ENCODE measurements at regions not wholly inside any gene's neighbourhood (a gene's known extent, or its start where the extent isn't known, plus 50 kb on each side); places are given as distances from the start of the nearest gene placed in this dataset.

- no peaks in the 10 kb centered on the region for H3K27me3 ChIP-seq
- H3K79me2 ChIP-seq, result no peaks in the 10 kb centered on the region
- no peak overlapping the region for H3K4me2 ChIP-seq
- no peaks in the 10 kb centered on the region for H3K9me2 ChIP-seq (replicated peaks; ENCODE audit: insufficient read depth)
- no peaks in the 10 kb centered on the region for H3K9me3 ChIP-seq (ENCODE audit: low read depth)
- H3K4me1 ChIP-seq (ENCODE audit: insufficient read depth), result no peaks in the 10 kb centered on the region
- no peak overlapping the region for H2AFZ ChIP-seq
- no peak for DNase-seq (ENCODE audit: low spot score)
- WGBS (ENCODE audit: low lambda C conversion rate, missing lambda C conversion rate), result 89% methylated on average over 6 of the region's 6 CpGs
- no peaks in the 10 kb centered on the region for H3K36me3 ChIP-seq (replicated peaks; ENCODE audit: insufficient read depth, low read depth)
- H3K4me3 ChIP-seq, result no peak overlapping the region
- TF ChIP-seq EZH2 (IDR thresholded peaks at IDR 0.05; ENCODE audit: borderline replicate concordance) (no peak), CTCF (IDR thresholded peaks at IDR 0.05; ENCODE audit: poor library complexity) (no peak), EZH2phosphoT487 (IDR thresholded peaks at IDR 0.05; ENCODE audit: low read depth, severe bottlenecking, unreplicated experiment) (no peak)
- no peaks in the 10 kb centered on the region for H4K20me1 ChIP-seq (ENCODE audit: insufficient read depth, poor library complexity, severe bottlenecking)
- H3K27ac ChIP-seq, result no peak overlapping the region
Observed at GRCh38 chr18:70758780-70759179, 469.9 kb downstream of the SOCS6 start.

GRCh38 chr18:70754486-70754885 lies 465.6 kb downstream of the SOCS6 start:
- no peak overlapping the region for H3K27ac ChIP-seq
- no peaks in the 10 kb centered on the region for H3K9me3 ChIP-seq (ENCODE audit: low read depth)
- H3K79me2 ChIP-seq, result no peaks in the 10 kb centered on the region
- 60% methylated on average over 1 of the region's 1 CpG for WGBS (ENCODE audit: low lambda C conversion rate, missing lambda C conversion rate)
- TF ChIP-seq EZH2phosphoT487 (IDR thresholded peaks at IDR 0.05; ENCODE audit: low read depth, severe bottlenecking, unreplicated experiment) (no peak), EZH2 (IDR thresholded peaks at IDR 0.05; ENCODE audit: borderline replicate concordance) (no peak), CTCF (IDR thresholded peaks at IDR 0.05; ENCODE audit: poor library complexity) (no peak)
- no peaks in the 10 kb centered on the region for H3K27me3 ChIP-seq
- no peak overlapping the region for H3K4me2 ChIP-seq
- DNase-seq (ENCODE audit: low spot score), result no peak
- H3K4me1 ChIP-seq (ENCODE audit: insufficient read depth), result no peaks in the 10 kb centered on the region
- H4K20me1 ChIP-seq (ENCODE audit: insufficient read depth, poor library complexity, severe bottlenecking), result no peaks in the 10 kb centered on the region
- H2AFZ ChIP-seq, result no peak overlapping the region
- no peaks in the 10 kb centered on the region for H3K9me2 ChIP-seq (replicated peaks; ENCODE audit: insufficient read depth)
- no peak overlapping the region for H3K4me3 ChIP-seq
- H3K36me3 ChIP-seq (replicated peaks; ENCODE audit: insufficient read depth, low read depth), result no peaks in the 10 kb centered on the region

GRCh38 chr18:70732916-70733315 lies 444.1 kb downstream of the SOCS6 start:
- H2AFZ ChIP-seq, result no peak overlapping the region
- no peak overlapping the region for H3K4me3 ChIP-seq
- no peaks in the 10 kb centered on the region for H3K9me2 ChIP-seq (replicated peaks; ENCODE audit: insufficient read depth)
- no peaks in the 10 kb centered on the region for H4K20me1 ChIP-seq (ENCODE audit: insufficient read depth, poor library complexity, severe bottlenecking)
- no peaks in the 10 kb centered on the region for H3K27me3 ChIP-seq
- 91% methylated on average over 4 of the region's 4 CpGs for WGBS (ENCODE audit: low lambda C conversion rate, missing lambda C conversion rate)
- no peak overlapping the region for H3K27ac ChIP-seq
- no peak for DNase-seq (ENCODE audit: low spot score)
- H3K9me3 ChIP-seq (ENCODE audit: low read depth), result no peaks in the 10 kb centered on the region
- no peak for TF ChIP-seq CTCF (IDR thresholded peaks at IDR 0.05; ENCODE audit: poor library complexity)
- no peak for TF ChIP-seq EZH2phosphoT487 (IDR thresholded peaks at IDR 0.05; ENCODE audit: low read depth, severe bottlenecking, unreplicated experiment)
- TF ChIP-seq EZH2 (IDR thresholded peaks at IDR 0.05; ENCODE audit: borderline replicate concordance), result no peak
- H3K4me1 ChIP-seq (ENCODE audit: insufficient read depth), result no peaks in the 10 kb centered on the region
- no peaks in the 10 kb centered on the region for H3K36me3 ChIP-seq (replicated peaks; ENCODE audit: insufficient read depth, low read depth)
- no peak overlapping the region for H3K4me2 ChIP-seq
- H3K79me2 ChIP-seq, result no peaks in the 10 kb centered on the region

GRCh38 chr18:70732188-70732587 lies 443.3 kb downstream of the SOCS6 start:
- WGBS (ENCODE audit: low lambda C conversion rate, missing lambda C conversion rate), result 72% methylated on average over 8 of the region's 8 CpGs
- no peak overlapping the region for H3K27ac ChIP-seq
- H3K36me3 ChIP-seq (replicated peaks; ENCODE audit: insufficient read depth, low read depth), result no peaks in the 10 kb centered on the region
- H3K4me3 ChIP-seq, result no peak overlapping the region
- no peak for DNase-seq (ENCODE audit: low spot score)
- no peaks in the 10 kb centered on the region for H3K4me1 ChIP-seq (ENCODE audit: insufficient read depth)
- TF ChIP-seq CTCF (IDR thresholded peaks at IDR 0.05; ENCODE audit: poor library complexity) (no peak), EZH2 (IDR thresholded peaks at IDR 0.05; ENCODE audit: borderline replicate concordance) (no peak), EZH2phosphoT487 (IDR thresholded peaks at IDR 0.05; ENCODE audit: low read depth, severe bottlenecking, unreplicated experiment) (no peak)
- no peak overlapping the region for H2AFZ ChIP-seq
- H4K20me1 ChIP-seq (ENCODE audit: insufficient read depth, poor library complexity, severe bottlenecking), result no peaks in the 10 kb centered on the region
- H3K79me2 ChIP-seq, result no peaks in the 10 kb centered on the region
- H3K4me2 ChIP-seq, result no peak overlapping the region
- H3K9me3 ChIP-seq (ENCODE audit: low read depth), result no peaks in the 10 kb centered on the region
- no peaks in the 10 kb centered on the region for H3K9me2 ChIP-seq (replicated peaks; ENCODE audit: insufficient read depth)
- H3K27me3 ChIP-seq, result no peaks in the 10 kb centered on the region
